BJ (cell line): ENCODE measurements at regions not wholly inside any gene's neighbourhood (a gene's known extent, or its start where the extent isn't known, plus 50 kb on each side); places are given as distances from the start of the nearest gene placed in this dataset.

ENCODE experiments used
- CTCF ChIA-PET: fragments of 350-600 bp; formaldehyde crosslinking; extraction: SDS; loops from one replicate; lab custom pipeline; 2021; ENCODE audit warnings: antibody characterized with exemption, inconsistent platforms; lab: Yijun Ruan, JAX
- POLR2A ChIA-PET: fragments of 300-600 bp; sonication (Branson Sonifier 250); formaldehyde crosslinking; extraction: SDS; loops from one replicate; lab custom pipeline; 2021; ENCODE audit warnings: antibody characterized with exemption; lab: Charles Lee
- DNase-seq: peaks from one replicate; pipeline ENCODE4 v3.0.0-alpha.2; 2011; ENCODE audit warnings: low read depth
- H3K27me3 ChIP-seq: 2 replicates; pipeline ENCODE4 v1.6.0; 2011; ENCODE audit warnings: low read length; ENCODE audit not compliant: control insufficient read depth, insufficient read depth
- H3K36me3 ChIP-seq: 2 replicates; pipeline ENCODE4 v1.5.1; 2011; ENCODE audit warnings: low read length; ENCODE audit not compliant: control insufficient read depth, insufficient read depth
- H3K4me3 ChIP-seq: 2 replicates; pipeline ENCODE4 v1.5.1; 2011; ENCODE audit warnings: low read depth, mild to moderate bottlenecking, control low read depth, low read length
- TF ChIP-seq, protein P1 (sequence below): IDR thresholded peaks from 2 replicates; pipeline ENCODE4 v1.5.1; 2011; ENCODE audit warnings: low read depth, mild to moderate bottlenecking, control low read depth, inconsistent platforms, low read length, moderate library complexity; ENCODE audit not compliant: insufficient read depth

DNA sequence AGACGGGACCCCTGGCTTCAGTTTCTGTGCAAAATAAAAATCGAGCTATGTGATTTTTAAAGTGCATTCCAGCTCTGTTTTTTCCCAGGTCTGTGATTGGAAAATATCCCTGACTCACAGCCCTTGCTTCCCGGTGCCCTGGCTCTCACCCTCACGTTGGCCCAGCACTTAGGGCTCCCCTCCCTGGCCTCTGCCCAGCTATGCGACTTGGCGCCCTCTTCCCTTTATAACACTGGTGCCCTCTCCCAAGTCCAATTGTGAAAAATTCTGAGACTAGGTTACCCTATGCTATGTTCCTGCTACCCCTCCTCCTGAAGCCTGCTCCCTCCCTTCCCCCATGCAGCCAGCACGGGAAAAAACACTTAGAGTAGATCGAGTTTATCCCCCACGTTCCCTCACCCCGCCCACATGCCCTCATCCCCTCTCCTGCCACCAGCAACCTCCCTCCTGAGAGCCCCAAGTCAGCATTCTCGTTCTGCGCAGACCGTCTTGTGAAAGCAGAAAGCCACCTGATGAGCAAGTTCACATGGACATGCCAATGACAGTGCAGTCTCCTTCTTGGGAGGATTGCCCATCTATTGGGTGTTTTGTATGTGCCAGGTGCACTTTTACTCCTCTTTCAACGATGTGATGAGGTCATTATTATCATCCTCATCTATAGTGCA, 228.8 kb downstream of the VAPA start:
- POLR2A ChIA-PET = no interaction called here
- Histone ChIP-seq H3K27me3 (no peaks in the 10 kb centered on the region), H3K36me3 (no peaks in the 10 kb centered on the region), H3K4me3 (no peak overlapping the region)
- TF ChIP-seq, protein P1, sequence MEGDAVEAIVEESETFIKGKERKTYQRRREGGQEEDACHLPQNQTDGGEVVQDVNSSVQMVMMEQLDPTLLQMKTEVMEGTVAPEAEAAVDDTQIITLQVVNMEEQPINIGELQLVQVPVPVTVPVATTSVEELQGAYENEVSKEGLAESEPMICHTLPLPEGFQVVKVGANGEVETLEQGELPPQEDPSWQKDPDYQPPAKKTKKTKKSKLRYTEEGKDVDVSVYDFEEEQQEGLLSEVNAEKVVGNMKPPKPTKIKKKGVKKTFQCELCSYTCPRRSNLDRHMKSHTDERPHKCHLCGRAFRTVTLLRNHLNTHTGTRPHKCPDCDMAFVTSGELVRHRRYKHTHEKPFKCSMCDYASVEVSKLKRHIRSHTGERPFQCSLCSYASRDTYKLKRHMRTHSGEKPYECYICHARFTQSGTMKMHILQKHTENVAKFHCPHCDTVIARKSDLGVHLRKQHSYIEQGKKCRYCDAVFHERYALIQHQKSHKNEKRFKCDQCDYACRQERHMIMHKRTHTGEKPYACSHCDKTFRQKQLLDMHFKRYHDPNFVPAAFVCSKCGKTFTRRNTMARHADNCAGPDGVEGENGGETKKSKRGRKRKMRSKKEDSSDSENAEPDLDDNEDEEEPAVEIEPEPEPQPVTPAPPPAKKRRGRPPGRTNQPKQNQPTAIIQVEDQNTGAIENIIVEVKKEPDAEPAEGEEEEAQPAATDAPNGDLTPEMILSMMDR = no peak
- CTCF ChIA-PET = no interaction called here
- no peak for DNase-seq

DNA sequence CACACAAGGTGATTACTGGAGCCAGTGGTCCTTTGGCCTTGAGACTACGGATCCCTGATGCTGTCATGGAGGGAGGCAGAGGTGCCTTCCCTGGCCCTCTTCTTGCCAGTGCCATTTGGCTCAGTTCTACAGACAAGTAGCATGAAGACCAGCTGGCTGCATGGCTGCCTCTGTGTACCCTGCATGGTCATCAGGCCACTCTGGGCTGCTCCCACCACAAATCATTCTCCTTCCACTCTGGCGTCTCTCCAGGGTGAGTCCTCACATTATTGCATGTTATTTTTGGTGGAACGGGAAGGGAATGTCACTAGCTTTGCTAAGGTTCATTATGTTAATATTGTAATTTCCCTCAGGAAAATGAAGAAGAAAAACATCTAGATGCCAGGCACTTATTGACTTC, 229.8 kb downstream of the VAPA start:
- TF ChIP-seq, protein P1 = no peak
- ChIA-PET CTCF (interaction anchor here (1.0 kb wide), 1 partner anchor 17 kb away, joined by 3 read pairs; no protein-coding TSS in a partner anchor), POLR2A (no interaction called here)
- H3K27me3 ChIP-seq = no peaks in the 10 kb centered on the region
- no peaks in the 10 kb centered on the region for H3K36me3 ChIP-seq
- DNase-seq = no peak
- H3K4me3 ChIP-seq = no peak overlapping the region

DNA sequence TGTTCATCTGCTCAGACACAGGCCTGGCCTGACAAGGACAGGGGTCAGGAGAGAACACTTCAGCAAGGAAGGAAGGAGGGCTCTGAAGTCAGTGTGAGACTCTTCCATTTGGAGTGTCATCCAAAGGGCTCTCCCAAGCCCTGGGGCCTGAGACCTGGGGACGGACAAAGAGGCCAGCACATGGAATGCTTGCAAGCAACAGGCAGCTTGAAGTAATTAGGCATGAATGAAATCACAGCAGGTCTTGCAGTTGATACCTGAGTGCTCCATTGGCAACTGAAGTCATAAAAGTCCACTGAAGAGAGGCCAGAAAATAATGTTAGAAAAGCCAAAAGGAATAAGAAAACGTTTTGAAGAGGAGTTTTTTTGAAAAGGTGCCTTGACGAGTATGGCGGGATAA, 231.7 kb downstream of the VAPA start:
- TF ChIP-seq, protein P1 = no peak
- no peaks in the 10 kb centered on the region for H3K27me3 ChIP-seq
- POLR2A ChIA-PET = no interaction called here
- no peaks in the 10 kb centered on the region for H3K36me3 ChIP-seq
- CTCF ChIA-PET = interaction anchor here (1.0 kb wide), 1 partner anchor 8 kb away, joined by 3 read pairs; no protein-coding TSS in a partner anchor
- no peak for DNase-seq
- no peak overlapping the region for H3K4me3 ChIP-seq

DNA sequence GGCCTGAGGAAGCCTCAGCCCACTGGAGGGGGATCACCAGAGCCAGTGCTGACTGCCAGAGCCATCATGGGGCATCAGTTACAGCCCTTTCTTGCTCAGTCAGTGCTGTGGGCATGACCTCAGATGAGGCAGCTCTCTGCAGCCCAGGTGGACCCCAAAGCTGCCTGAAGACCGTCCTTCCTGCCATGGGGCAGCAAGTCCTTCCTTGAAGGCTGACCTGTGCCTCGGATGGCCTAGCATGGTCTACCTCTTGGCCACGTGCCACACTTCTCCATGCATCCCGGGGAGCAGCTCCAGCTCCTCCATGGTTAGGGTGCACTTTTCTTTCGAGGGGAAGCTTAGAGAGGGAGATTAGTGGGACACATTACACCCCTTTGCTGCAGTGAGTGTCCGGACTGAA, 233.4 kb downstream of the VAPA start:
- ChIA-PET POLR2A (no interaction called here), CTCF (no interaction called here)
- no peak for DNase-seq
- Histone ChIP-seq H3K36me3 (no peaks in the 10 kb centered on the region), H3K27me3 (no peaks in the 10 kb centered on the region), H3K4me3 (no peak overlapping the region)
- TF ChIP-seq, protein P1 = no peak

DNA sequence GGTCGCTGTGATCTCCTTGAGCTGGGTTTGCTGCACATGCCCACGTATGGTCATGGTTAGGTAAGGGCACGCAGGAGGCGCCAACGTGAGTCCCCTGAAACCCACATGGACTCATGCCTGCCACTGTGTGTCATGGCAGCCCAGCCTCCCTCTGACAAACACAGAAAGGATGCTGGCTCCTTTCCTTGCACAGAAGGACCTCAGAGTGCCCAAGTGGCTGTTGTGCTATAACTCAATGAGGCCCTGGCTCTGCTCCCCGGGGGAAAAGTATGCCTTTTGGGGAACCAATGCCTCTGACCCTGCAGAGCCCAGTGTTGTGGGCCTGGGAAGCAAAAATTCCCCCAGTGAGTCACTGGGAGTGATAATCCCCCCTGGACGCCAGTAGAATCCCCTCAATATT, 233.9 kb downstream of the VAPA start:
- CTCF ChIA-PET = no interaction called here
- TF ChIP-seq, protein P1 = no peak
- Histone ChIP-seq H3K27me3 (no peaks in the 10 kb centered on the region), H3K4me3 (no peak overlapping the region), H3K36me3 (no peaks in the 10 kb centered on the region)
- no peak for DNase-seq
- POLR2A ChIA-PET = no interaction called here
